GM18511 (cell line): ENCODE measurements at regions not wholly inside any gene's neighbourhood (a gene's known extent, or its start where the extent isn't known, plus 50 kb on each side); places are given as distances from the start of the nearest gene placed in this dataset.
"Not testable (repeated sequence)": the region's sequence is repeated elsewhere in the genome, so short reads cannot be mapped to it uniquely, and the experiment has no call there.

Experiments used
- ATAC-seq: cut with Tn5 transposase; IDR thresholded peaks from one replicate; pipeline ENCODE4 v1.9.1; 2021; ENCODE audit warnings: mild to moderate bottlenecking, moderate library complexity; ENCODE audit not compliant: unreplicated experiment

- ATAC-seq: not testable (repeated sequence)
Measured at GRCh38 chr2:215889240-215889969, 123.9 kb downstream of the MREG start.

DNA sequence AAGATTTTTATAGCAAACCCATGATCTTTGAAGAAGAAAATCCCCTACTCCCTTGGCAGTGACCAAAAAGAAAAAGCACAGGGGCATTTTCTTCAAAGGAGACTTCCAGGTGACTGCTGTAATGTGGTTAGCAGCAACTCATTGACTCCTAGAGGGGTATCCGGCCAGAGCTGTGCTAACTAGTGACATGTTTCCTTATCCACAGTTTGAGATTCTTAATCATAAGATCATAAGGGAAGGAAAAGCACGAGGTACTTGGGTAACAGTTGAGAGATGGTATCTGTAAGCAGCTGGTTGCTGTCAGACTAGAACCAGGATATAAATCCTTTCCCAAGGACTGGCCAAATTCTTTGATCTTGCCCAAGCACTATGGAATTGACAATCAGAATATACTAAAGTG lies 124.7 kb downstream of the MREG start:
- ATAC-seq: no peak

DNA sequence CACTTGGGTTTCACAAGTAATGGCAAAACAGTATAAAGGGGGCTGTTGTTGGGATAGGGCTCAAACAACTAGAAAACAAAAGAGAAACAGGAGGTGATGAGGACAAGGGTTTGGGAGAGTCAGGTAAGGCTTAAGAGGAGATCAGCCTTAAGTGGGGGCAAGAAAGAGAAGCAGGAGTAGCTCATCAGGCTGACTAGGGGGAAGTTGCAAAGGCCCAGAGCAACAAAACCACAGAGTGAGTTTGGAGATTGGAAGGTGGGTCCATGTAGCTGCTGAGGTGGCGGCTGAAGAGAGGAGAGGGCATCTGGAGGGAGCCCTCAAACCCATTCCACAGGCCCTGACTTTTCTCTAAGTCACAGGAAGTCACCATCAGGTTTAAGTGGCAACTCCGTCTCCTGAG lies 126.0 kb downstream of the MREG start:
- no peak for ATAC-seq

GRCh38 chr2:215886022-215886421 lies 127.3 kb downstream of the MREG start:
- no peak for ATAC-seq

GRCh38 chr2:215885536-215885935 lies 127.8 kb downstream of the MREG start:
- no peak for ATAC-seq

GRCh38 chr2:215884451-215885087 lies 128.8 kb downstream of the MREG start:
- no peak for ATAC-seq

DNA sequence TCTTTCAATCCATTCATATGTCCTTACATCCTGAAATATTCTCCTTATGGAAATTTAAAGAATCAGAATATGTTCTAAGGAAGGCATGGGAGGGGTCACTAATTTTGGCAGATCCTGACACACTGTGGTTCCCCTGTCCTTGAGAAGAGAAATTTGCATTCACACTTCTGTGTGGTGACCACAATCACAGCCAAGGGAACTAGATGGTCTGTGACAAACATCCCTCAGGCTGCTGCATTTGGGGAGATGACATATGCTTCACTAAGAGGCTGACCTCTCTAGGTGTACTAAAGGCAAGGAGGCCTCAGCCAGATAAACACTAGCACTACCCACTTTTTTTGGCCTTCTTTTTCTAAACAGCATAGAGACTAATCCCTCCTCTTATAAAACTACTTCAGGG lies 129.6 kb downstream of the MREG start:
- peak; percentile 67 for ATAC-seq

DNA sequence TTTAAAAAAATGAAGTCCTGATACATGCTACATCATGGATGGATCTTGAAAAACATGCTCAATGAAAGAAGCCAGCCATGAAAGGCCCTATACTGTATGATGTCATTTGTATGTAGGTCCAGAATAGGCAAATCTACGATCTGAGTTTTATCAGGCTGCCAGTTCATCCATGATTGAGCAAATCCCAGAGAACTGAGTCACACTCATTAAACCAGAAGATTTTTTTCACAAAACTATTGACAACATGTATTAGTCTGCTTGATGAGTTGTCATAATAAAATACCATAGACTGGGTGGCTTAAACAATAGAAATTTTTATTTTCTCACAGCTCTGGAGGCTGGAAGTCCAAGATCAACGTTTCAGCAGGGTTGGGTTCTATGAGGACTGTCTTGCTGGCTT lies 130.7 kb downstream of the MREG start:
- ATAC-seq: no peak

DNA sequence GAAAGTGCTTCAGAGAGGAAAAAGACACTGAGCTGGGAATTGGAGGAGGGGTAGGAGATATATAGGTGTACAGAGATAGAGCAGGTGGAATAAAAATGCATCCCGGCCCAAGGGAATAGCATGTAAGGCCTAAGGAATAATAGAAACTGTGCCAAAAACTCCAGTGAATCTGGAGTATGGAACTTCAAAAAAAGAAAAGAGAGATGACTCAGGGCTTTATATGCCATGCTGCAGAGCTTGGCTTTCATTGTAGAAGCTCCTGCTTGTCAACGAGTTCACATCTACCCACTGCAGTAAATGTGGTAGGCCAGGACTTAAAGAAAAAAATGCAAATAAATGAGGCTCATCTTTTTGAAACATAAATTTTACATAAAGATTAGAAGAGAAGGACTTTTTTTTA lies 131.8 kb downstream of the MREG start:
- ATAC-seq: no peak

DNA sequence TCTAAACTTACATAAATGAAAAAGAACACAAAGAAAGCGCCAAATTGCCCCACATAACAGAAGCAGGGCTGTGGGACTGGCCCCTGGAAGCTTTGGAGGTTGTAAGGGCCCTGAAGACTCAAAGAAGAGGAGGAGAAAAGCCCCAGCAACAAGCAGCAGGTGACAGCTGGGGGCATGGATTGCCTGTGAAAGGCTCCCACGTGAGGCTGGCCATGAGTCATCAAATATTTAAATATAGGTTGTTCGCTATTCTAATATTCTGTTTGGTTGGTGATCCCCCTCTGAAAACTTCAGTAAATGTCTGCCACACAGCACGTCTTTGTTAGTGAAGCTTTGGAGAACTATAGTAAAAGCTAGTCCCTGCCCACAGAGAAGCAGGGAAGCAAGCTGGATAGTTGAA lies 132.4 kb downstream of the MREG start:
- peak; percentile 83 for ATAC-seq

DNA sequence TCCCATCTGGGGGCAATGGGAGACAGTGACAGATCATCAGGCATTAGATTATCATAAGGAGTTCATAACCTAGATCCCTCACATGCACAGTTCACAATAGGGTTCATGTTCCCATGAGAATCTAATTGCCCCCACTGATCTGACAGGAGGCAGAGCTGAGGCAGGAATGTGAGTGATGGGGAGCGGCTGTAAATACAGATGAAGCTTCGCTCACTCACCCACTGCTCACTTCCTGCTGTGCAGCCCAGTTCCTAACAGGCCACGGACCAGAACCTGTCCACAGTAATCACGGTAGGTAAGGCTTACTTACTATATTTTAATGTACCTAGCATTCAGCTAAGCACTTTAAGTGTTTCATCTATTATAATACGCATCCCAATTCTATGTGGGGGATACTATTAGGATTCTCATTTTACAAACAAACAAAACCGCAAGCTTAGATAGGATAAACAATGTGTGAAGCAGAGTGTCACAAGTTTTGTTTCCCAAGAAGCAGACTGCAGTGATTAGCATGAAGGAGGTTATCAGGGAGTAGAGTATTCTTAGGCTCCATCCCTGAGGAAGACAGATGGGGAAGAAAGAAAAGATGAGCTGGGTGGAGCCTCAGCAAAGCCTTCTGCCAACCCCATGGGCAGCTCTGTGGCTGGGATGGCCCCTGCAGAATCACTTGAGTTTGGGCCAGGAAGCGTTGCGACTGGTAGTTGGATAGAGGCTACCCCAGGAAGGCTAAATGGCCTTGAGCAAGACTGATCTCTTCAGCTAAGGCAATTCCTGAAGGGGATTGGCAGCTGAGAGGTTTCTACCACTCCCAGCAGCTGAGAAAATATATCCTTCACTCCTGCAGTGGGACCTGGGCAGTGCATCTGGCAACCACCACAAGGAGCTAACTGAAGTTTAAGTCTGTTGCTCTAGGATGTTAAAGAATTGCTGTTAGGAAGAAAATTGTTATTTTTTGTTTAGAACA lies 133.1 kb downstream of the MREG start:
- ATAC-seq: peak; percentile 1

DNA sequence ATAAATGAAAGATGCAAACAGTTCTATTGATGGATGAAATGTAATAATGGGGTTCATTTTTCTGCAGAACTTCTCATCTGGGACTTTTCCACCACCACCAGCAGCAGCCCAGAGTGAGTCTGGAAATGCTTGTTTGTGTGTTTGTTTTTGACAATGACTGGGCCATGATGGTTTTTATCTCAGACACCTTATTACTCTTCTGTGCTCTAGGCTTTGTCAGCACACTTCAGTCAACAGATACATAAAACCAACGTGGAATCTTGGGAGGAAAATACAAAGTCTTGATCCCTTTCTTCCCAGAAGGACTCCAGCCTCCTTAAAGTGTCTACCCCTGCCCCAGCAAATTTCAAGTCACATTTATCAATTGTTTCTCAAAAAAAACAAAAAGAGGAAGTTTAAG lies 134.0 kb downstream of the MREG start:
- no peak for ATAC-seq

DNA sequence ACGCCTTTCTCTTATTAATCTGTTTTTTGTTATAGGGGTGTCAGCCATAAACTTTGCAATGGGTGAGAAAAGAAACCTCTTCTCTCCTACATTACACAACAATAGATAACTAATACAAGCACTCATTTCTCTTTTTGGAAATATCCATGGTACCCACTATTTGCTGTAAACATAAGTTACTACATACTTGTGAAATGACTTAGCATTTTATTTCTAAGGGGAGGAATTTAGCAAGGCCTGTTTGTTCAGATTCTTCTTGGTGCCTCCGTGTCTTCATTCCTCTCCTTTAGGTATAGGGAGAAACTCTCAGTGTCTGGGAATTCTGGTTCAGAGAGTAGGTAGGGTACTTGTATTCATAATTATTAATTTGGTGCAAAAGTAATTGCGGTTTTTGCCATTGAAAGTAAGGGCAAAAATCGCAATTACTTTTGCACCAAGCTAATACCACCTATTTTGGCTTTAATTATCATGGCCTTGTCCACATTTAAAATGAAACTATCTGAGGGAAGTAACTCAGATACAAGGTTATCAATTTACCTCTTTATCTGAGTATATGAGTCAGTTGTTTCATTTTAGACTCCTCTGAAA lies 134.8 kb downstream of the MREG start:
- ATAC-seq: no peak

DNA sequence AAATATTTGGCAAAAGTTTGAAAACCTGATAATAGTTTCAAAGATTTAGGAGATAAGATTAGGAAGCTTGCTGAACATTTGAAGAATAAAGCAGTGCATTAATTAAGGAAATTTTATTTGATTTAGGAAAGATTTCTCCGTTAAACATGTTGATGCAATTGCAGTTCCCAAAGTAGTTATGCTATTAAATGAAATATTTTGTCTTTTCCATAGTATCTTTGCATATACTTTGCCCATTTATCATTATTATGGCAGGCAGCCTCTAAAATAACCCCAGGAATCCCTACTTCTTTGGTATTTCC lies 136.5 kb downstream of the MREG start:
- no peak for ATAC-seq

DNA sequence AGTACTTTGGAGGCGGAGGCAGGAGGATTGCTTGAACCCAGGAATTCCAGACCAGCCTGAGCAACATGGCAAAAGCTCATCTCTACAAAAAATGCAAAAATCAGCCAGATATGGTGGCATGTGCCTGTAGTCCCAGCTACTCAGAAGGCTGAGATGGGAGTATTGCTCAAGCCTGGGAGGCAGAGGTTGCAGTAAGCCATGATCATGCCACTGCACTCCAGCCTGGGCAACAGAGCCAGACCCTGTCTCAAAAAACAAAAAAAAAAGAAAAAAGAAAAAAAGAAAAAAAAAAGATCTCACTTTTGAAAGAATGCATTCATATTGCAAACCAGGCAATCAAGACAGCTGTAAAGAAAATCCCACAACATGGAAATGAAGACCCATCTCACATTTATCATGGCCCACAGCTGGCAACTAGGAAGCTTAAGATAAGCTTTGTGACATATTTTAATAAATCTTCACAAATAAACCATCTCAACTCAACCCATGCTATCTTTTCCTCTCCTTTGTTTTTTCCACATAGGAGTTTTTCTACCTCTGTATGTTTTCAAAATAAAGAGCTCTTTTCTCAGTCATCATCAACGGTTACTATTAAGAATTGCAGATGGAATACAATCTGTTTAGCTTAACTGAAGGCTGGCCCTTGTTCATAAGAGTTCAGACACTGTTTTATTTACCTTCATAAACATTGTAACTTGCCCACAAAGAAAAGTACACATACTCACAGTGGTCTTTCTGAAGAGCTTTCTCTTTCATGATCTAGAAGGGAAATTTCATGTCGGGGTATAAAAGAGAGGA lies 137.0 kb downstream of the MREG start:
- no peak for ATAC-seq

DNA sequence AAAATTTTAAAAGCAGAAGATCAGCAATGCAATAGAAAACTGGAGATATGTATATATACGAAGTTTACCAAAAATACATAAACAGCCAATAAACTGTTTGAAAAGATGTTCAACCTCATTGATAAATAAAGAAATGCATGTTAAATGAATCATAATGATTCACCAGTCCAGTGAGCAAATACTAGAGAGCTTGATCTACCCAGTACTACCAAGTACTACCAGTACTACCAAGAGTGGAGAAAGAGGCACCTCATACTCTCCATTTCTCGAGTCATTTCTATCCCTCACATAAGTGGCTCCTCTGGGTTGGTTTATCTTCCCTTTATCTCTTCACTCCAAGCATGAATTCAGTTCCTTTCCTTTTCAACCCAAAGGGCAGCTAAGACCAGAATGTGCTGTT lies 138.9 kb downstream of the MREG start:
- ATAC-seq: no peak

- no peak for ATAC-seq
Measured at GRCh38 chr2:215870986-215871385, 142.4 kb downstream of the MREG start.

DNA sequence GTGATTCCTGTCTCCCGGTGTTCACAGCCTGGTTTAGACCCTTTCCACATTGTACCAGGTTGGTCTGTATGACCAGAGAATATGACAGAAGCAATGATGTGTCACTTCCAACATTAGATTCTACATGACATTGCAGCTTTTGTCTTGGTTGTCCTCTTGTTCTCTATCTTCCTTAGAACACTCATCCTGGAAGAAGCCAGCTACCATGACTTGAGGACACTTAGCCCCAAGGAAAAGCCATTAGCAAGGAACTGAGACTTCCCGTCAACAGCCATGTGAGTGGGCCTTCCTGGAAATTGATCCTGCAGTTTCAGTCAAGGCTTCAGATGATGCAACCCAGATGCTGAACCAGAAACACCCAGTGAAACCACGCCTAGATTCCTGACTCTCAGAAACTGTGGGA lies 143.3 kb downstream of the MREG start:
- no peak for ATAC-seq

DNA sequence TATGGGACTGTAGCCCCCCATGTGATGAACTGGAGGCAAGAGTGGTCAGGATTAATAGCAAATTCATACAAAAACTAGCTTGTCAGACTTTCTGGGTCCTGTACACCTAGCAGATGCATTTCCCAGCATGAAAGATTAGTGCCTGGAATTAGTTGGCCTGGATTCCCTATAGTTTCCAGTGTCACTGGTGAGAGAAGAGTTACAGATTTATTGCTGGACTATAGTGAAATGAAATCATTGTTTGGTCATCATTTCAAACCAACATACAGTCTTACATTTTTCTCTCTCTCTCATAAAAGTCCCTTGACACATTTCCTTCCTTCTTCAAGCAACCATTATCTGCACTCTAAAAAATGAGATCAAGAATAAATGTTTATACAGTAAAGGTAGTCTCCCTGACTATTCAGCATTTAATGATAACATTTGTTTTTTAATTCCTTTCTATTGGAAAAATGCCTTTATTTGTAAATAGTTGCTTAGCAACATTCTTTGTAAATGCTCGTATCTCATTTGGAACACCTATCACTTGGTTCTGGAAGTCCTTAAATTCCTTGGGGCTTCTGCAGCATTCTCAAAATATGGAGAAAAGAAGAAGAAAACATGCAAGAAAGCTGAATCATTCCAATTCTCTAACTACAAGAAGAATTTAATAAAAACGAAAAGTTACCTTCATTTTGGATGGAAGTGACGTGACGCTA lies 144.4 kb downstream of the MREG start:
- ATAC-seq: no peak

DNA sequence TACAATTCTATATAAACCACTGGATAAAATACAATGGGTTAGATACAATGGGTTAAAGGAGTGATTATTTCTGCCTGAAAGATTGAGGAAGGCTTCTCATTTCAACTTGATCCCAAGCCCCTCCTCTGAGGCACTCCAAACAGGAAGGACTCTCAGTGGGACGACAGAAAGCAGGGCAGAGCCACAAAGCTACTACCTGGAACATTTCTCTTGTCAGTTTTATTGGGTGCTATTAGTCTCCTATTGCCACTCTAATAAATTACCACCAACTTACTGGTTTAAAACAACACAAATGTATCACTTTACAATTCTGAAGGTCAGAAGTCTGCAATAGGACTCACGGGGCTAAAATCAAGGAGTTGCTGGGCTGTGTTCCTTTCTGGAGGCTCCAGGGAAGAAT lies 146.7 kb downstream of the MREG start:
- ATAC-seq: no peak
